OCI-LY1 (cell line): ENCODE measurements at regions not wholly inside any gene's neighbourhood (a gene's known extent, or its start where the extent isn't known, plus 50 kb on each side); places are given as distances from the start of the nearest gene placed in this dataset.

ENCODE experiments used
- CTCF ChIP-seq: fragments of 200-600 bp; sonication (generic), shearing (Covaris generic); IDR thresholded peaks from 2 replicates; pipeline ENCODE4 v1.5.1; 2017; ENCODE audit warnings: mild to moderate bottlenecking, antibody characterized with exemption, low read length, moderate library complexity, mixed read lengths
- EZH2 ChIP-seq: fragments of 200-600 bp; sonication (generic), shearing (Covaris generic); IDR thresholded peaks from 2 replicates; pipeline ENCODE4 v1.8.0; 2017; ENCODE audit warnings: borderline replicate concordance, mixed run types, mild to moderate bottlenecking, antibody characterized with exemption, low read length, moderate library complexity, mixed read lengths

- TF ChIP-seq CTCF: no peak
- TF ChIP-seq EZH2: no peak
Observed at GRCh38 chr17:5701381-5701780, 117.1 kb upstream of the NLRP1 start.
